Activated CD8-positive, alpha-beta T cell treated with anti-CD3 and anti-CD28 coated beads, Interleukin-2, amount 10 ng/mL, durations not matched to agents 7 days and 5 days (primary cell): ENCODE measurements at regions not wholly inside any gene's neighbourhood (a gene's known extent, or its start where the extent isn't known, plus 50 kb on each side); places are given as distances from the start of the nearest gene placed in this dataset.
"Not testable (repeated sequence)": the region's sequence is repeated elsewhere in the genome, so short reads cannot be mapped to it uniquely, and the experiment has no call there.

ENCODE experiments used
- ATAC-seq: fragments of 150-1000 bp; cut with Tn5 transposase; one replicate; pipeline ENCODE4 v1.10.0; 2021; ENCODE audit warnings: moderate library complexity
- CTCF ChIA-PET: fragments of 350-600 bp; sonication (Branson Sonifier 250); formaldehyde crosslinking; loops from one replicate; lab custom pipeline; 2021; ENCODE audit warnings: antibody characterized with exemption; lab: Charles Lee
- POLR2A ChIA-PET: fragments of 350-600 bp; sonication (Branson Sonifier 250); formaldehyde crosslinking; loops from one replicate; lab custom pipeline; 2021; ENCODE audit warnings: antibody characterized with exemption; lab: Charles Lee
- DNase-seq: peaks from one replicate; pipeline ENCODE4 v3.0.0-alpha.2; 2020
- H3K27ac Mint-ChIP-seq: one replicate; pipeline ENCODE4 v1.8.0; 2021; ENCODE audit warnings: mild to moderate bottlenecking, mixed read lengths
- H3K27me3 Mint-ChIP-seq: one replicate; pipeline ENCODE4 v1.8.0; 2021; ENCODE audit warnings: low read depth, mixed read lengths
- H3K36me3 Mint-ChIP-seq: one replicate; pipeline ENCODE4 v1.8.0; 2021; ENCODE audit warnings: low read depth, mixed read lengths
- H3K4me1 Mint-ChIP-seq: one replicate; pipeline ENCODE4 v1.8.0; 2021; ENCODE audit warnings: low read depth, mixed read lengths
- H3K4me3 Mint-ChIP-seq: one replicate; pipeline ENCODE4 v1.8.0; 2021; ENCODE audit warnings: mild to moderate bottlenecking, mixed read lengths
- H3K9me3 Mint-ChIP-seq: one replicate; pipeline ENCODE4 v1.8.0; 2022; ENCODE audit warnings: mixed read lengths; ENCODE audit not compliant: insufficient read depth

- Mint-ChIP-seq H3K9me3 (no peaks in the 10 kb centered on the region), H3K36me3 (peaks cover 63% of the 10 kb centered on the region), H3K27me3 (no peaks in the 10 kb centered on the region), H3K4me3 (no peak overlapping the region), H3K4me1 (no peaks in the 10 kb centered on the region), H3K27ac (no peak overlapping the region)
- DNase-seq (no peak), ATAC-seq (no peak)
- CTCF ChIA-PET = no interaction called here
- POLR2A ChIA-PET = no interaction called here
Observed at GRCh38 chr1:198845271-198845670, 206.4 kb downstream of the PTPRC start.

DNA sequence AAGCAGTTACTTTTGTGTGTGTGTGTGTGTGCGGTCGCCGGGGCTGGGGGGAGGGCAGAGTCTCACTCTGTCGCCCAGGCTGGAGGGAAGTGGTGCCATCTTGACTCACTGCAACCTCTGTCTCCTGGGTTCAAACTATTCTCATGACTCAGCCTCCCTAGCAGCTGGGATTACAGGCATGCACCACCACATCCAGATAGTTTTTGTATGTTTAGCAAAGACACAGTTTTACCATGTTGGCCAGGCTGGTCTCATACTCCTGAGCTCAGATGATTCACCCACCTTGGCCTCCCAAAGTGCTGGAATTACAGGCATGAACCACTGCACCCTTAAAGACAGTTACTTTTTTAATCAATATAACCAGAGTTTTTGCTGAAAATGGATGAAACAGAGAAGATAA lies 207.0 kb downstream of the PTPRC start:
- no peaks in the 10 kb centered on the region for H3K9me3 Mint-ChIP-seq
- H3K4me1 Mint-ChIP-seq = no peaks in the 10 kb centered on the region
- no peaks in the 10 kb centered on the region for H3K27me3 Mint-ChIP-seq
- no peak overlapping the region for H3K4me3 Mint-ChIP-seq
- peaks cover 64% of the 10 kb centered on the region for H3K36me3 Mint-ChIP-seq
- DNase-seq (no peak), ATAC-seq (no peak)
- H3K27ac Mint-ChIP-seq = no peak overlapping the region
- ChIA-PET CTCF (no interaction called here), POLR2A (no interaction called here)

DNA sequence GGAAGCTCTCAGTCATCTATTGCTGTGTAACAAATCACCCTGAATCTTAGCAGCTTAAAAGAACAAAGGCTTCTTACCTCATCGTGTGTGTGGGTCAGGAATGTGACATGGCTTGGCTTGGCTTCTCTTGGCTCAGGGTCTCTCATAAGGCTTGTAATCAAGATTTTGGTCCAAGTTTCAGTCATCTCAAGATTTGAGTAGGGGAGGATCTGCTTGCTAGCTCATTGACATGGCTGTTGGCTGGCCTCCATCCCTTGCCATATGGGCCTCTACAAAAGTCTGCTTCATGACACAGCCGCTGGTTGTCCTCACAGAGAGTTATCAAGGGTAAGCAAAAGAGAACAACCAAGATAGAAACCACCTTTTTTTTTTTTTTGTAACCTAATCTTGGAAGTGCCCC lies 207.7 kb downstream of the PTPRC start:
- Mint-ChIP-seq H3K36me3 (peaks cover 64% of the 10 kb centered on the region), H3K27me3 (no peaks in the 10 kb centered on the region), H3K4me3 (no peak overlapping the region), H3K27ac (no peak overlapping the region), H3K9me3 (no peaks in the 10 kb centered on the region), H3K4me1 (no peaks in the 10 kb centered on the region)
- no peak for DNase-seq
- no peak for ATAC-seq
- ChIA-PET POLR2A (no interaction called here), CTCF (no interaction called here)

DNA sequence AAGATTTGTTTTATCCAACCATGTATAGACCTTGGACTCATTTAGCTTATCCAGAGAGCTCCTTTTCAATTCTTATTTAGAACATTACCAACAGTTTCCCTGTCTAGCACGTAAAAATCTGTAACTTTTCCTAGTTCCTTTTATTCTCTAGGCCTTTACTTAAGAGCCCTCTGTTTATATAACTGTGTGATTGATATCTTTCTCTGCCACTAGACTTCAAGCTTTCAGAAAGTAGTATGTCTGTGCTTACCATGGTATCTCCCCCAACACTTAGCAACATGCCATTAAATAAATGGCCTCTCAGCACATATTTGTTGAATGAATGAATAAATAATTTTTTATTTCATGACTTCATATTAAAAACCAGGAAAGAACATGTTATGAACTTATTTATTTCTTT lies 209.4 kb downstream of the PTPRC start:
- no peaks in the 10 kb centered on the region for H3K4me1 Mint-ChIP-seq
- ATAC-seq (no peak), DNase-seq (no peak)
- no peak overlapping the region for H3K27ac Mint-ChIP-seq
- H3K27me3 Mint-ChIP-seq = no peaks in the 10 kb centered on the region
- H3K4me3 Mint-ChIP-seq = no peak overlapping the region
- no peaks in the 10 kb centered on the region for H3K9me3 Mint-ChIP-seq
- H3K36me3 Mint-ChIP-seq = peaks cover 66% of the 10 kb centered on the region
- ChIA-PET POLR2A (no interaction called here), CTCF (no interaction called here)

DNA sequence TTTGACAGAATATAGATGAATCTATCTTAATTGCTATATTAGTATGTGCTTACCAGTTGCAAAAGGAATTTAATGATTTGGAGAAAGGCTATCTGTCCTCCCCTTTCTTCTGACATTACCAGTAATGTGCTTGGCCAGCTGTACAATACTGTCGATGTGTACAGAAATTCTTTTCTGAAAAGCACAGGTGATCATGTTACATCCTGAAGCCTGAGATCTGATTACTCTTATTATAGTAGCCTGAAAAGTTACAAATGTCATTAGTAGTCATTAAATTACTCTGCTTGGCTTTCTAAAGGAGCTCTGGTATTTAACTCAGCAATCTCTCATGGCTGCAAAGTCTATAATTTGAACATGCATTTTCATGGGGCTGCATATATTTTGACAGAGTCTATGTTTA lies 209.8 kb downstream of the PTPRC start:
- Mint-ChIP-seq H3K9me3 (no peaks in the 10 kb centered on the region), H3K36me3 (peaks cover 67% of the 10 kb centered on the region), H3K4me3 (no peak overlapping the region), H3K27ac (no peak overlapping the region), H3K4me1 (no peaks in the 10 kb centered on the region), H3K27me3 (no peaks in the 10 kb centered on the region)
- ATAC-seq = no peak
- ChIA-PET POLR2A (no interaction called here), CTCF (no interaction called here)
- DNase-seq = no peak

- ChIA-PET POLR2A (no interaction called here), CTCF (no interaction called here)
- no peak for ATAC-seq
- no peak for DNase-seq
- H3K4me3 Mint-ChIP-seq = no peak overlapping the region
- H3K36me3 Mint-ChIP-seq = peaks cover 71% of the 10 kb centered on the region
- H3K4me1 Mint-ChIP-seq = no peaks in the 10 kb centered on the region
- no peak overlapping the region for H3K27ac Mint-ChIP-seq
- no peaks in the 10 kb centered on the region for H3K9me3 Mint-ChIP-seq
- H3K27me3 Mint-ChIP-seq = no peaks in the 10 kb centered on the region
Observed at GRCh38 chr1:198849093-198849492, 210.3 kb downstream of the PTPRC start.

- ATAC-seq = no peak
- Mint-ChIP-seq H3K4me1 (no peaks in the 10 kb centered on the region), H3K4me3 (no peak overlapping the region), H3K27ac (no peak overlapping the region), H3K9me3 (no peaks in the 10 kb centered on the region), H3K27me3 (no peaks in the 10 kb centered on the region), H3K36me3 (peaks cover 71% of the 10 kb centered on the region)
- ChIA-PET POLR2A (no interaction called here), CTCF (interaction anchor here (1.3 kb wide), 1 partner anchor 263 kb away, joined by 4 read pairs; no protein-coding TSS in a partner anchor)
- no peak for DNase-seq
Observed at GRCh38 chr1:198850196-198850595, 211.4 kb downstream of the PTPRC start.

DNA sequence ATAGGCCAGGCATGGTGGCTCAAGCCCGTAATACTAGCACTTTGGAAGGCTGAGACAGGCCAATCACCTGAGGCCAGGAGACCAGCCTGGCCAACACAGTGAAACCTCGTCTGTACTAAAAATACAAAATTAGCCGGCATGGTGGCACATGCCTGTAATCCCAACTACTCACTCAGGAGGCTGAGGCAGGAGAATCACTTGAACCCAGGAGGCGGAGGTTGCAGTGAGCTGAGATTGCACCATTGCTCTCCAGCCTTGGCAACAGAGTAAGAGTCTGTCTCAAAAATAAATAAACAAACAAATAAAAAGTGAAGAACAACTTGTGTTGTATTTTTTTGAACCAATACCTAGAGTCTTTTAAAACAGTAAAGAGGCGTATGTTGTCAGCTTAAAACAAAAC lies 212.1 kb downstream of the PTPRC start:
- H3K9me3 Mint-ChIP-seq, H3K4me1 Mint-ChIP-seq, H3K27ac Mint-ChIP-seq, H3K27me3 Mint-ChIP-seq, DNase-seq, POLR2A ChIA-PET, H3K4me3 Mint-ChIP-seq, ATAC-seq: not testable (repeated sequence)
- CTCF ChIA-PET = interaction anchor here (1.3 kb wide), 1 partner anchor 262 kb away, joined by 4 read pairs; no protein-coding TSS in a partner anchor
- H3K36me3 Mint-ChIP-seq = peaks cover 66% of the 10 kb centered on the region

DNA sequence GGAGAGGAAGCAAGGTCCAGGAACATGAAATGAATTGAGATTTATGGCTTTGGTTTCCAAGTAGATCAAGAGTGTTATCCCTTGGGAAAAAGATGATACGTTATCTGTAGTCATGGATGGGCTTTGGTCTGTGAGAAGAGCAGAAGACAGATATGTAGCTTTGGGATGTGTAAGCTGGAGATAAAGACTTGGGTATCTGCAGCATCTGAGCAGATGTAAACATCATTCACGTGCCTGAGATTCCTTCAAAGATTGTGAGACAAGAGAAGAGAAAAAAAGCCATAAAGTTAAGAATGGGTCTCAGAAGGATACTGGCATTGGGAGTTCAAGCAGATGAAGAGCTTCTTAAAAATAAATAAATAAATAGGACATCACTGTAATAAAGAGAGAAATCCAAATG lies 217.8 kb downstream of the PTPRC start:
- no peaks in the 10 kb centered on the region for H3K27me3 Mint-ChIP-seq
- H3K36me3 Mint-ChIP-seq = peaks cover 55% of the 10 kb centered on the region
- CTCF ChIA-PET = interaction anchor here (0.6 to 1.2 kb wide), 3 partner anchors 27 to 498 kb away, joined by 3 read pairs; no protein-coding TSS in a partner anchor
- H3K4me1 Mint-ChIP-seq = no peaks in the 10 kb centered on the region
- ATAC-seq = no peak
- H3K27ac Mint-ChIP-seq = peak overlapping the region; percentile 28
- POLR2A ChIA-PET = no interaction called here
- DNase-seq = no peak
- H3K9me3 Mint-ChIP-seq = no peaks in the 10 kb centered on the region
- H3K4me3 Mint-ChIP-seq = no peak overlapping the region

DNA sequence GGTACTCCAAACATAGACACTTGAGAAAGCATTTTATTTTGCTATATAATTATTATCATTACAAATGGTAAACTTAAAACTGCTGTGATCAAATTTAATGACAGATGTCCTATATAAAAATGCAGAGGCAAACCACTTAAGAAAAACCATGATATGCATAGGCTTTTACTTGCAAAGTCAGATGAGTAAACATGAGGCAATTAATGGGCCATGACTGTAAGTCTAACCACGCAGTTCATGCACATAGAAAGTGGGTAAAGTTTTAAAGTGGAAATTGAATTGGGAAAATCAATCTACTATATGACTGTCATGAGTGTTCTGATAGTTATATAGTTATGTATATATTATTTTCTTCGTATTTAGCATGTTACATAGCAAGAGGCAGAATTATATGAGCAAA lies 219.2 kb downstream of the PTPRC start:
- ChIA-PET POLR2A (no interaction called here), CTCF (no interaction called here)
- Mint-ChIP-seq H3K4me1 (no peaks in the 10 kb centered on the region), H3K4me3 (no peak overlapping the region), H3K36me3 (peaks cover 55% of the 10 kb centered on the region), H3K27me3 (no peaks in the 10 kb centered on the region), H3K9me3 (no peaks in the 10 kb centered on the region), H3K27ac (no peak overlapping the region)
- DNase-seq (no peak), ATAC-seq (no peak)

GRCh38 chr1:198860371-198860770 lies 221.5 kb downstream of the PTPRC start:
- H3K27me3 Mint-ChIP-seq = no peaks in the 10 kb centered on the region
- no peak overlapping the region for H3K27ac Mint-ChIP-seq
- H3K4me1 Mint-ChIP-seq = no peaks in the 10 kb centered on the region
- H3K36me3 Mint-ChIP-seq = peaks cover 45% of the 10 kb centered on the region
- DNase-seq (no peak), ATAC-seq (no peak)
- ChIA-PET CTCF (no interaction called here), POLR2A (no interaction called here)
- no peaks in the 10 kb centered on the region for H3K9me3 Mint-ChIP-seq
- no peak overlapping the region for H3K4me3 Mint-ChIP-seq

- Mint-ChIP-seq H3K9me3 (no peaks in the 10 kb centered on the region), H3K36me3 (peaks cover 39% of the 10 kb centered on the region), H3K4me3 (no peak overlapping the region), H3K27ac (no peak overlapping the region), H3K27me3 (no peaks in the 10 kb centered on the region), H3K4me1 (no peaks in the 10 kb centered on the region)
- POLR2A ChIA-PET = no interaction called here
- ATAC-seq (no peak), DNase-seq (no peak)
- CTCF ChIA-PET = no interaction called here
Observed at GRCh38 chr1:198861636-198862035, 222.8 kb downstream of the PTPRC start.

DNA sequence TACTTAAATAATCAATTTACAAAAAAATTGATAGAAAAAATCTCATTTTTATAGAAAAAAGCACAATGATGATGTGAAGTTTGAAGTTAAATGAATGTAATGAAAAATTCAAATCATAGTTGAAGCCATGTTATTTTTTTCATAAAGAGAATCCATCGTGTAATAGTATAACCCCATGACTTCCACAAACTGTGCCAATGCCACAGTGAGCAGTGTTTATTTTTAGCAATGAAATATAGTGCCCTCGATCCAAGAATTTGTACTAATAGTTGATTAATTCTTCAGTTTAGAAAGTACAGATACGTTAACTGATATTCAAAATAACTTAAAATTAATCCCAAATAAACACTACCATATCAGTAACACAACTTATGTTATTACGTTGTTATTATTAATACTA lies 225.9 kb downstream of the PTPRC start:
- Mint-ChIP-seq H3K4me3 (no peak overlapping the region), H3K27ac (no peak overlapping the region), H3K36me3 (peaks cover 26% of the 10 kb centered on the region), H3K4me1 (no peaks in the 10 kb centered on the region), H3K9me3 (no peaks in the 10 kb centered on the region), H3K27me3 (no peaks in the 10 kb centered on the region)
- ChIA-PET POLR2A (no interaction called here), CTCF (interaction anchor here (0.8 to 0.9 kb wide), 2 partner anchors 377 to 379 kb away, joined by 3 read pairs; no protein-coding TSS in a partner anchor)
- ATAC-seq (no peak), DNase-seq (no peak)
